ENCODE measurements at regions not wholly inside any gene's neighbourhood (a gene's known extent, or its start where the extent isn't known, plus 50 kb on each side); places are given as distances from the start of the nearest gene placed in this dataset.
A peak's percentile ranks its signal among the peaks of the same experiment; 100 is the strongest.
"Not testable (repeated sequence)": the region's sequence is repeated elsewhere in the genome, so short reads cannot be mapped to it uniquely, and the experiment has no call there.

DNA sequence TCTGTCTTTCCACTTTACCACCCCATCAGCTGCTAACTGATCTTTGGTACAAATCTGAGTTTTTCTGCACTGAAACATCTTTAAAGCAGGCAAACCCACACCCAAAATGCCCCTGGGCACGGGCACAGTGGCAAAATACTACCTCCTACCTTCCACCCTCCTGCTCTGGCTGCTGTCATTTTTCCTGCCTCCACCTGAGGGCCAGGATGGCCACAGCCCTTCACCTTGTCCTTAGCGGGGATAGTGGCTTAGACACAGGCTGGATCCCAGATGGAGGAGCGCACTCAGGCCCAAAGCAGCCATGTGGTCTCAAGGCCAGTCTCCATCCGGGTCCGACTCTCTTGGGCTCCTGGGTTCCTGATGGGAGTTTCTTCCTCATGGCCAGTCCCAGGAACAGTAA is 98.3 kb downstream of the HIF1AN start:
- intact Hi-C loops (cut with DNase I) = no loop called here
- H3K27me3 ChIP-seq = peaks cover 0 to 60% (median 10%) of the 10 kb centered on the region in 9 donors

DNA sequence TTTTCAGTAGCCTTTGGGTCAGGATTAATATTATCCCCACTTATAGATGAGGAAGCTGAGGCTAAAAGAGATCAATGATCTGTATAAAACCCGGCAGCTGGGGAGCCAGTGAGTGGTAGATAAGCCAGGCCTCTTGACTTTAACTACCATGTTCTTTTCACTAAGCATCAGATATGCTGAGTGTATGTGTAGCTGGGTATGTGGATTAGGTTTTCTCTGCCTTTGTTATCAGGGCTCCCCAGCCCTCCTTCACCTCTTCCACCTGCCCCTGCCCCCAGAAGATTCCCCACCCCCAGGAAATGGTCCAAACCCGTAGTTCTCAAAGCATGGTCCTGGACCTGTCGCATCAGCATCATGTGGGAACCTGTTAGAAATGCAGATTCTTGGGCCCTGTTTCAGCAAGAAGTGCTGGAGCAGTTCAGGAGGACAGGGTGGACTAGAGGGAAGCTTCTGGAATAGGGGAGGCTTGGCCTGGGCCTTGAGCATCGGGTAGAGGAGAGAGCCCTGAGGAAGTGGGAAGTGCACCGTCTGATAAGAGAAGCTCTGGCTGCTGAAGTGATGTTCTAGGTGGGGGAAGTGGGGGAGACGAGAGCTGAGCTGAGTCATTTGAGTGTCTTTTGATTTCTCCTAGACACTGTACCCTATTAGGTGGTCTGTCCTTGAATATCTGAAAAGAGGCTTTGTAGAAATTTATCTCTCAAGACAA is 101.3 kb downstream of the HIF1AN start:
- H3K36me3 ChIP-seq = no peaks in the 10 kb centered on the region
- 29 to 37% (median 33%) methylated on average over 6 of the region's 6 CpGs for WGBS, 4 donors
- H3K27ac ChIP-seq = no peak overlapping the region
- H3K27me3 ChIP-seq = peaks cover 0 to 66% (median 14%) of the 10 kb centered on the region in 9 donors
- TF ChIP-seq POLR2A (IDR thresholded peaks at IDR 0.05) = no peak
- TF ChIP-seq, protein P1, sequence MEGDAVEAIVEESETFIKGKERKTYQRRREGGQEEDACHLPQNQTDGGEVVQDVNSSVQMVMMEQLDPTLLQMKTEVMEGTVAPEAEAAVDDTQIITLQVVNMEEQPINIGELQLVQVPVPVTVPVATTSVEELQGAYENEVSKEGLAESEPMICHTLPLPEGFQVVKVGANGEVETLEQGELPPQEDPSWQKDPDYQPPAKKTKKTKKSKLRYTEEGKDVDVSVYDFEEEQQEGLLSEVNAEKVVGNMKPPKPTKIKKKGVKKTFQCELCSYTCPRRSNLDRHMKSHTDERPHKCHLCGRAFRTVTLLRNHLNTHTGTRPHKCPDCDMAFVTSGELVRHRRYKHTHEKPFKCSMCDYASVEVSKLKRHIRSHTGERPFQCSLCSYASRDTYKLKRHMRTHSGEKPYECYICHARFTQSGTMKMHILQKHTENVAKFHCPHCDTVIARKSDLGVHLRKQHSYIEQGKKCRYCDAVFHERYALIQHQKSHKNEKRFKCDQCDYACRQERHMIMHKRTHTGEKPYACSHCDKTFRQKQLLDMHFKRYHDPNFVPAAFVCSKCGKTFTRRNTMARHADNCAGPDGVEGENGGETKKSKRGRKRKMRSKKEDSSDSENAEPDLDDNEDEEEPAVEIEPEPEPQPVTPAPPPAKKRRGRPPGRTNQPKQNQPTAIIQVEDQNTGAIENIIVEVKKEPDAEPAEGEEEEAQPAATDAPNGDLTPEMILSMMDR (IDR thresholded peaks at IDR 0.05) = no peak
- intact Hi-C loops (cut with DNase I) = no loop called here
- H3K4me3 ChIP-seq = no peak overlapping the region
- no peak for ATAC-seq
- no peaks in the 10 kb centered on the region for H3K9me3 ChIP-seq
- DNase-seq = no peak
- no peaks in the 10 kb centered on the region for H3K4me1 ChIP-seq

More for the DNA sequence above, 98.3 kb downstream of the HIF1AN start:
- WGBS, 4 donors = 40 to 76% (median 66%) methylated on average over 1 to 5 of the region's 5 CpGs
- no peak for ATAC-seq
- DNase-seq = no peak
- Histone ChIP-seq H3K9me3 (no peaks in the 10 kb centered on the region), H3K4me1 (no peaks in the 10 kb centered on the region), H3K36me3 (no peaks in the 10 kb centered on the region), H3K4me3 (no peak overlapping the region), H3K27ac (no peak overlapping the region)
- no peak for TF ChIP-seq POLR2A (IDR thresholded peaks at IDR 0.05)
- TF ChIP-seq, protein P1 (IDR thresholded peaks at IDR 0.05) = no peak

DNA sequence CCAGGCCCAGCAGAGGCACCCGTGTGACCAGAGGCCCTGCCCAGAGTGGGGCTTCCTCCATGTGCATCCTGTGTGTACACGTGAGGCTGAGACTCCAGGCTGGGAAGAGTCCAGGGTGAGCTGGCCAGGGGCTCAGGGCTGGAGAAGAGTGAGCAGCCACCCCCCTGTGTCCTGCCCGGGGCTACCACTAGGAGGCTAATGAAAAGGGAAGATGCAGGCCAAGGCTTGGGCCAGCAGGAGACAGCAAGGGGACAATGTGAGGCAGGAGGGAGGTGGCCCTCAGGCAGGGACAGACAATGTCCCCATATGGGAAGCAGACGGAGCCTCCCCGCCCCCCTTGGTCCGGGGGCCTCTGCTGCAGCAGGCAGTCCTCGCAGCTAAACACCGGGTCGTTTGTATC is 102.0 kb downstream of the HIF1AN start:
- no peak overlapping the region for H3K27ac ChIP-seq
- no peaks in the 10 kb centered on the region for H3K4me1 ChIP-seq
- TF ChIP-seq, protein P1 (IDR thresholded peaks at IDR 0.05) = peak in 3 of 12 donors; percentile 8 to 25 (median 22)
- TF ChIP-seq POLR2A (IDR thresholded peaks at IDR 0.05) = no peak
- no peaks in the 10 kb centered on the region for H3K9me3 ChIP-seq
- no peak overlapping the region for H3K4me3 ChIP-seq
- no peaks in the 10 kb centered on the region for H3K36me3 ChIP-seq
- ATAC-seq (peak in 1 of 4 donors; percentile 20), DNase-seq (no peak)
- intact Hi-C loops (cut with DNase I) = no loop called here
- peaks cover 0 to 72% (median 14%) of the 10 kb centered on the region in 9 donors for H3K27me3 ChIP-seq
- WGBS, 4 donors = 6 to 10% (median 7%) methylated on average over 9 of the region's 9 CpGs

DNA sequence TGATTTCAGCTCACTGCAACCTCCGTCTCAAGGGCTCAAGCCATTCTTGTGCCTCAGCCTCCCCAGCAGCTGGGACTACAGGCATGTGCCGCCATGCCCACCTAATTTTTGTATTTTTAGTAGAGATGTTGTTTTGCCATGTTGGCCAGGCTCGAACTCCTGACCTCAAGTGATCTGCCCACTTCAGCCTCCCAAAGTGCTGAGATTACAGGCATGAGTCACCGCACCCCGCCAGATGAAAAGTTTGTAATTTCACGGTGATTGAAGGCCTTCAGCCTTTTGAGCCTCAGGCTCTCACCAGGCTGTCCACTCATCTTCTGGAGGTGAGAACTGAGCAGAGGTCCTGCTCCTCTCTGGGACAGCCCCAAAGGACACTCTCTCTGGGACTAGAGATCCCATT is 103.2 kb downstream of the HIF1AN start:
- H3K27me3 ChIP-seq = peaks cover 0 to 74% (median 18%) of the 10 kb centered on the region in 9 donors
- H3K27ac ChIP-seq; H3K4me1 ChIP-seq; intact Hi-C loops (cut with DNase I); H3K36me3 ChIP-seq; ATAC-seq; H3K4me3 ChIP-seq; DNase-seq; H3K9me3 ChIP-seq: not testable (repeated sequence)
- WGBS, 4 donors = 73 to 88% (median 77%) methylated on average over 6 of the region's 6 CpGs
